ENCODE measurements at regions not wholly inside any gene's neighbourhood (a gene's known extent, or its start where the extent isn't known, plus 50 kb on each side); places are given as distances from the start of the nearest gene placed in this dataset.

GRCh38 chr18:61237529-61237928, 95.7 kb upstream of the CDH20 start:
- no peaks in the 10 kb centered on the region for H3K36me3 ChIP-seq
- H3K4me3 ChIP-seq = no peak overlapping the region
- H3K27me3 ChIP-seq = no peaks in the 10 kb centered on the region
- no peak for DNase-seq
- no peaks in the 10 kb centered on the region for H3K9me3 ChIP-seq

GRCh38 chr18:61239051-61239450, 94.2 kb upstream of the CDH20 start:
- no peaks in the 10 kb centered on the region for H3K36me3 ChIP-seq
- no peak for DNase-seq
- no peaks in the 10 kb centered on the region for H3K27me3 ChIP-seq
- no peak overlapping the region for H3K4me3 ChIP-seq
- no peaks in the 10 kb centered on the region for H3K9me3 ChIP-seq

- no peaks in the 10 kb centered on the region for H3K27me3 ChIP-seq
- no peaks in the 10 kb centered on the region for H3K36me3 ChIP-seq
- H3K4me3 ChIP-seq = no peak overlapping the region
- H3K9me3 ChIP-seq = no peaks in the 10 kb centered on the region
- no peak for DNase-seq
Observed at GRCh38 chr18:61241260-61241853, 91.9 kb upstream of the CDH20 start.

- Histone ChIP-seq H3K4me3 (no peak overlapping the region), H3K27me3 (no peaks in the 10 kb centered on the region), H3K36me3 (no peaks in the 10 kb centered on the region), H3K9me3 (no peaks in the 10 kb centered on the region)
- no peak for DNase-seq
Observed at GRCh38 chr18:61244632-61245031, 88.6 kb upstream of the CDH20 start.

- H3K27me3 ChIP-seq = no peaks in the 10 kb centered on the region
- no peaks in the 10 kb centered on the region for H3K9me3 ChIP-seq
- H3K36me3 ChIP-seq = no peaks in the 10 kb centered on the region
Observed at GRCh38 chr18:61245276-61245675, 88.0 kb upstream of the CDH20 start.

GRCh38 chr18:61248589-61248988, 84.6 kb upstream of the CDH20 start:
- H3K9me3 ChIP-seq = no peaks in the 10 kb centered on the region
- no peaks in the 10 kb centered on the region for H3K36me3 ChIP-seq
- no peak overlapping the region for H3K4me3 ChIP-seq
- no peaks in the 10 kb centered on the region for H3K27me3 ChIP-seq
- DNase-seq = no peak

More at GRCh38 chr18:61245276-61245675, 88.0 kb upstream of the CDH20 start:
- DNase-seq = no peak
- no peak overlapping the region for H3K4me3 ChIP-seq

GRCh38 chr18:61256291-61256690, 76.9 kb upstream of the CDH20 start:
- DNase-seq = no peak
- no peaks in the 10 kb centered on the region for H3K9me3 ChIP-seq
- no peaks in the 10 kb centered on the region for H3K27me3 ChIP-seq
- H3K4me3 ChIP-seq = no peak overlapping the region
- H3K36me3 ChIP-seq = no peaks in the 10 kb centered on the region

GRCh38 chr18:61261870-61262269, 71.4 kb upstream of the CDH20 start:
- Histone ChIP-seq H3K9me3 (no peaks in the 10 kb centered on the region), H3K36me3 (no peaks in the 10 kb centered on the region), H3K27me3 (no peaks in the 10 kb centered on the region), H3K4me3 (no peak overlapping the region)
- no peak for DNase-seq

- H3K9me3 ChIP-seq = no peaks in the 10 kb centered on the region
- H3K36me3 ChIP-seq = no peaks in the 10 kb centered on the region
- no peaks in the 10 kb centered on the region for H3K27me3 ChIP-seq
- no peak overlapping the region for H3K4me3 ChIP-seq
- DNase-seq = no peak
Observed at GRCh38 chr18:61272793-61273192, 60.4 kb upstream of the CDH20 start.

GRCh38 chr18:61273533-61273932, 59.7 kb upstream of the CDH20 start:
- no peak overlapping the region for H3K4me3 ChIP-seq
- H3K36me3 ChIP-seq = no peaks in the 10 kb centered on the region
- no peaks in the 10 kb centered on the region for H3K9me3 ChIP-seq
- no peaks in the 10 kb centered on the region for H3K27me3 ChIP-seq
- no peak for DNase-seq

- Histone ChIP-seq H3K4me3 (no peak overlapping the region), H3K27me3 (no peaks in the 10 kb centered on the region), H3K36me3 (no peaks in the 10 kb centered on the region), H3K9me3 (no peaks in the 10 kb centered on the region)
- no peak for DNase-seq
Observed at GRCh38 chr18:61274416-61274960, 58.7 kb upstream of the CDH20 start.

- Histone ChIP-seq H3K9me3 (no peaks in the 10 kb centered on the region), H3K36me3 (no peaks in the 10 kb centered on the region), H3K27me3 (no peaks in the 10 kb centered on the region), H3K4me3 (no peak overlapping the region)
- no peak for DNase-seq
Observed at GRCh38 chr18:61277808-61278207, 55.4 kb upstream of the CDH20 start.

- Histone ChIP-seq H3K36me3 (no peaks in the 10 kb centered on the region), H3K9me3 (no peaks in the 10 kb centered on the region), H3K4me3 (no peak overlapping the region), H3K27me3 (no peaks in the 10 kb centered on the region)
- DNase-seq = no peak
Observed at GRCh38 chr18:61281431-61281830, 51.8 kb upstream of the CDH20 start.

- DNase-seq = no peak
- Histone ChIP-seq H3K4me3 (no peak overlapping the region), H3K27me3 (no peaks in the 10 kb centered on the region), H3K9me3 (no peaks in the 10 kb centered on the region), H3K36me3 (no peaks in the 10 kb centered on the region)
Observed at GRCh38 chr18:61282926-61283325, 50.3 kb upstream of the CDH20 start.

All from MG63 (cell line).